Activated CD4-positive, alpha-beta T cell treated with anti-CD3 and anti-CD28 coated beads, Interleukin-2, amount 10 ng/mL, durations not matched to agents 7 days and 5 days (primary cell): ENCODE measurements at regions not wholly inside any gene's neighbourhood (a gene's known extent, or its start where the extent isn't known, plus 50 kb on each side); places are given as distances from the start of the nearest gene placed in this dataset.
"Not testable (repeated sequence)": the region's sequence is repeated elsewhere in the genome, so short reads cannot be mapped to it uniquely, and the experiment has no call there.

Experiments
- CTCF ChIA-PET: fragments of 350-600 bp; sonication (Branson Sonifier 250); formaldehyde crosslinking; loops from one replicate; lab custom pipeline; 2021; ENCODE audit warnings: antibody characterized with exemption; lab: Charles Lee
- POLR2A ChIA-PET: fragments of 350-600 bp; sonication (Branson Sonifier 250); formaldehyde crosslinking; loops from one replicate; lab custom pipeline; 2021; ENCODE audit warnings: antibody characterized with exemption; lab: Charles Lee
- DNase-seq: peaks from one replicate; pipeline ENCODE4 v3.0.0-alpha.2; 2020
- H3K27ac Mint-ChIP-seq: one replicate; pipeline ENCODE4 v1.8.0; 2021; ENCODE audit warnings: mild to moderate bottlenecking, moderate library complexity, mixed read lengths
- H3K27me3 Mint-ChIP-seq: one replicate; pipeline ENCODE4 v1.8.0; 2021; ENCODE audit warnings: mixed read lengths
- H3K36me3 Mint-ChIP-seq: one replicate; pipeline ENCODE4 v1.8.0; 2021; ENCODE audit warnings: low read depth, mixed read lengths
- H3K4me1 Mint-ChIP-seq: one replicate; pipeline ENCODE4 v1.8.0; 2021; ENCODE audit warnings: mixed read lengths
- H3K4me3 Mint-ChIP-seq: one replicate; pipeline ENCODE4 v1.8.0; 2021; ENCODE audit warnings: mild to moderate bottlenecking, moderate library complexity, mixed read lengths
- H3K9me3 Mint-ChIP-seq: one replicate; pipeline ENCODE4 v1.8.0; 2021; ENCODE audit warnings: mixed read lengths

DNA sequence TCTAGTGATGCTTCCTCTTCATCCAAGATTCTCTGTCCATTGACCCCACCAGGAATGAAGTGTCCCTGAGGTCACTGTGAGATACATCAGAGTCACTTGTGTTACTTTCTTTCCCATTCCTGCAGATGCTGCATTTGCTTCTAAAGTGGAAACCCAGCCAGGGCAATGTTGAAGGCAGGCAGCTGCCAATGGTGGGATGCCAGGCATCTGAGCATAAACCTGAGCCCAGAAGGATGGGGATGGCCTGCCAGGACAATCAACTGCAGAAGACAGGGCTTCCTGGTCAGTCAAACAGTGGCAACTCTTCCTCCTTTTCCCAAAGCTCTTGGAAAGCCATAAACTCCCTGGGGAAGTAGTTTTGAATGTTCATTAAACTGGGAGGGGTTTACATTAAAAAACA lies 178.0 kb upstream of the TMEM132C start:
- H3K27ac Mint-ChIP-seq = no peak overlapping the region
- no peak for DNase-seq
- H3K27me3 Mint-ChIP-seq = no peaks in the 10 kb centered on the region
- H3K36me3 Mint-ChIP-seq = no peaks in the 10 kb centered on the region
- ChIA-PET CTCF (no interaction called here), POLR2A (no interaction called here)
- H3K9me3 Mint-ChIP-seq = peaks cover 2% of the 10 kb centered on the region
- no peaks in the 10 kb centered on the region for H3K4me1 Mint-ChIP-seq
- no peak overlapping the region for H3K4me3 Mint-ChIP-seq

DNA sequence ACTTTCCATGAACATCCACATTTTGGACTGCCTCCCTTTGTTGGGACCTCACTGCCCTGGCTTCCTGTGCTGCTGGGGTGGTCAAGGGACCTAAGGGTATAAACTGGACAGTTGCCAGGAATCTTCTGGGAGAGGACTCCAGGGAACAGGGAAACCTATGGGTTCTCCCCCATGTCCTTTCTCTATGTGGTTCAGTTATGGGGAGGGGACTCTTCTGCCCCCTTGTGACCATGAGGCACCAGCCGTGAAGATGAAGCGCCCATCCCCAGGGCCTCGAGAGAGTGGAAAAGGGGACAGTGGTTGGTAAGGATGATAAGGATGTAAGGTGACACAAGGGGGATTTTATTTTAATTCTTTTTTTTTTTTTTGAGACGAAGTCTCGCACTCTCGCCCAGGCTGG lies 177.0 kb upstream of the TMEM132C start:
- H3K4me1 Mint-ChIP-seq = no peaks in the 10 kb centered on the region
- H3K4me3 Mint-ChIP-seq = no peak overlapping the region
- no peak overlapping the region for H3K27ac Mint-ChIP-seq
- CTCF ChIA-PET = no interaction called here
- no peaks in the 10 kb centered on the region for H3K36me3 Mint-ChIP-seq
- H3K27me3 Mint-ChIP-seq = no peaks in the 10 kb centered on the region
- POLR2A ChIA-PET = no interaction called here
- no peak for DNase-seq
- H3K9me3 Mint-ChIP-seq = peaks cover 2% of the 10 kb centered on the region

DNA sequence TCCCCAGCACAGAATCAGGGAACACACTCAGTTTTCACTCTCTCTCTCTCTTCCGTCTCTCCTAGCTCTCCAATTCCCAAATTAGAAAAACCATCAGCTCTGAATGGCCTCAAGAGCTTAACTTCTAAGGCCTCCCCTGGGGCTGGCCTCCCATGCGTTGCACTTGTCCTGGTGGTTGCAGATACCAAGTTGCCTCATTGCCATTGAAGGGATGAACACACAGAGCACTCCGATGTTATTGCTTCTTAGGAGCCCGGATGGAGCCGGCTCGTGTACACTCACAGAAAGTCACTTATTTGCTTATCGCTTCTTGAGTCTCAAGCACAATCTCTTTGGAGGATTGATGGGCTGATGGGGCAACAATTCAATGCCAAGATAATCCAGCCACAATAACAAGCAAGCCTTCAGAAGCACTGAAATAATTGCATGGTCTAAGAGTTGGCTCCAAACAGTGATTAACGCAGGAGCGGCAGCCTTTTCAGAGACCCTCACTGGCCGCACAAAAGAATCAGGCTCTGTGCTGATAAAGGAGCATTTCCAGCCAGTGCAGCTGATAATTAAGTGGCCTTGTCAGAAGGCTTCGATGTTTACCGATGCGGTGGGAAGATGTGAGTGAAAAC lies 175.8 kb upstream of the TMEM132C start:
- Mint-ChIP-seq H3K9me3 (peaks cover 2% of the 10 kb centered on the region), H3K27me3 (no peaks in the 10 kb centered on the region), H3K27ac (no peak overlapping the region), H3K4me1 (no peaks in the 10 kb centered on the region), H3K36me3 (no peaks in the 10 kb centered on the region), H3K4me3 (no peak overlapping the region)
- CTCF ChIA-PET = no interaction called here
- POLR2A ChIA-PET = no interaction called here
- no peak for DNase-seq

DNA sequence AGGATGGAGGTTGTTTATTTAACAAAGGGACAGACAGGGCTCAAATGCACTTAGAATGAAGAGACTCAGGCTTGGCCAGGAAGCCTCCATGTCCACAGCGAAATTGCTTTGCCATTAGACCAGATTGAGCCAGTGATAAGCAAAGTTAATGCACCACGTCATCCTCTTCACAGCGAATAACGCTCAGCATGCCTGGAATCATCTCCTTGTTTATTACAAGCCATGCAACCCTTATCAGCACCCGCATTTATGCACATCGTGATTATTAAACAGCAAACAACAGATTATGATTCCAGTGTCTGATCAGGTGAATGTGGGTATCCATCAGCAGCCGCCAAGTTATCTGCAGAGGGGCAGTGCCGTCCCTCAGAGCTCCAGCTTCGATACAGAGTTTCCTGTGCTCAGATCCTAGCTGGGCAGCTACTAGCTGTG lies 175.0 kb upstream of the TMEM132C start:
- no peak for DNase-seq
- H3K9me3 Mint-ChIP-seq = peaks cover 6% of the 10 kb centered on the region
- ChIA-PET CTCF (no interaction called here), POLR2A (no interaction called here)
- H3K27me3 Mint-ChIP-seq = no peaks in the 10 kb centered on the region
- no peak overlapping the region for H3K27ac Mint-ChIP-seq
- H3K36me3 Mint-ChIP-seq = no peaks in the 10 kb centered on the region
- H3K4me1 Mint-ChIP-seq = no peaks in the 10 kb centered on the region
- H3K4me3 Mint-ChIP-seq = no peak overlapping the region

DNA sequence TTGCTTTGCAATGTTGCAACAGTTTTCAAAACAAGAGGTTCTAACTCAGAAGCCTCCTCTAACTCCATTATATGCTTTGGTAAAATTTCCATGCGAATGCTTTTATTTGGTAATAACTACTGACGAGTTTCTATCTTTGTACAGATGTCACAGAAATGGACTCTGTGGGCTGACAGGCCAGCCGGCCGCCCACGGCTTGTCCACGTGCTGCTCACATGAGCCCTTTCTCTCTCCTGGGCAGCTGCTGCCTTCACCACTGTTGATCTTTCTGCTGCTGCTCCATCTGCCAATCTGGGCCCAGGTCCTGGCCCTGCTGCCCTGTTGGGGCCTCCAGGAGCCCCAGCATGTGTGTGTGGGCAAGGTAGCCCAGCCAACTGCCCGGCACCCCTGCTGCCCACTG lies 168.2 kb upstream of the TMEM132C start:
- Mint-ChIP-seq H3K27me3 (no peaks in the 10 kb centered on the region), H3K4me3 (no peak overlapping the region), H3K4me1 (no peaks in the 10 kb centered on the region), H3K36me3 (no peaks in the 10 kb centered on the region), H3K9me3 (peaks cover 11% of the 10 kb centered on the region), H3K27ac (no peak overlapping the region)
- POLR2A ChIA-PET = no interaction called here
- DNase-seq = no peak
- CTCF ChIA-PET = no interaction called here

DNA sequence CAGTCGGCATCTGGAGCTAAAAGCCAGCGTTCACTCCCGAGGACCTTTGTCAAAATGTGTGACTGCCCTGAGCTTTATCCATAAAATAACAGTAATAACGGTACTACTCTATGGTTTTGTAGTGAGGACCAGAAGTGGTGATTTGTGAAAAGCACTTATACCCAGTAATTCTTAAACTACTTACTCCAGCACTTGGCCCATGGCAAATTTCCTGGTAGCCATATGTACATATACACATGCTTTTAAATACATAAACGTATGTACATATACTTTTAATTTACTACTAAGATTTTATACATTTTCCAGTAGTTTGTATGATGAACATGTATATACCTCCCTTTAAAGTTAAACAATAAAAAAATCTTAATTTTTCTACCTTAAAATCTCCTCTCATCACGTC lies 163.8 kb upstream of the TMEM132C start:
- Mint-ChIP-seq H3K36me3 (no peaks in the 10 kb centered on the region), H3K9me3 (peaks cover 4% of the 10 kb centered on the region), H3K4me3 (no peak overlapping the region), H3K27ac (no peak overlapping the region), H3K27me3 (no peaks in the 10 kb centered on the region), H3K4me1 (no peaks in the 10 kb centered on the region)
- no peak for DNase-seq
- POLR2A ChIA-PET = no interaction called here
- CTCF ChIA-PET = no interaction called here

DNA sequence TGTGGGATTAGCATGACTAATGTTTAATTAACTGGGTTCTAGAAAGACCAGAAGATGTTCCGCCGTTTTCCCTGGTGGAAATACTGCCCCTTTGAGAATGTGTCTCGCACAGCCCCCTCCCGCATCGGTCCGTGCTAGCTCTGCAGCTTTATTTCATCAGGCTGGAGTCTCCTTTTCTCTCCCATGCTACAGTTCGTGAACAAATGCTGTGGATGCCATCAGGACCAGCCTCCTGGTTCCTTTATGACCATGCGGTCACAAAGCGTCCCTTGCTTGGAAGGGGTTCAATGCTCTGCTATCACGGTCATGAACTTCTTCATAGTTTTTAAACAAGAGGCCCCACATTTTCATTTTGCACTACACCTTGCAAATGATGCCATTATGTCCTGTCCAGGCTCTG lies 157.7 kb upstream of the TMEM132C start:
- DNase-seq = no peak
- no peaks in the 10 kb centered on the region for H3K27me3 Mint-ChIP-seq
- CTCF ChIA-PET = no interaction called here
- H3K9me3 Mint-ChIP-seq = peaks cover 3% of the 10 kb centered on the region
- no peak overlapping the region for H3K27ac Mint-ChIP-seq
- H3K36me3 Mint-ChIP-seq = no peaks in the 10 kb centered on the region
- H3K4me1 Mint-ChIP-seq = no peaks in the 10 kb centered on the region
- POLR2A ChIA-PET = no interaction called here
- H3K4me3 Mint-ChIP-seq = no peak overlapping the region

DNA sequence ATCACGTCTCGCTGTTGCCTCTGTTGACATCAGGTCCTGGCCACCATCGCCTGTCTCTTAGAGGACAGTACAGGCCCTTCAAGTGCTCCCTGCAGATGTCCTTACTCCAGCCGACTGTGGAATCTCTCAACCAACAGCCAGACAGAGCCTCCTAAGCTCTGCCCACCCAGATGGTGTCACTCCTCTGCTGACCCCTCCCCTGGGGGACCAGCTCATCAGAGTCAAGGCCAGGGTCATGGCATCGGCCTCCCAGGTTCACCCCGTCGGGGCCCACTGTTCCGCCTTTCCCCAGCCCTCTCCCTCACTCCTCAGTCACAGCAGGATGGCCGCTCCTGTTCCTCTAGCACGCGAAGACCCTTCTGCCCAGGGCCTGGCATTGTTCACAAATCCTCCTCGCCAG lies 157.3 kb upstream of the TMEM132C start:
- Mint-ChIP-seq H3K4me1 (no peaks in the 10 kb centered on the region), H3K9me3 (peaks cover 5% of the 10 kb centered on the region)
- no peak for DNase-seq

DNA sequence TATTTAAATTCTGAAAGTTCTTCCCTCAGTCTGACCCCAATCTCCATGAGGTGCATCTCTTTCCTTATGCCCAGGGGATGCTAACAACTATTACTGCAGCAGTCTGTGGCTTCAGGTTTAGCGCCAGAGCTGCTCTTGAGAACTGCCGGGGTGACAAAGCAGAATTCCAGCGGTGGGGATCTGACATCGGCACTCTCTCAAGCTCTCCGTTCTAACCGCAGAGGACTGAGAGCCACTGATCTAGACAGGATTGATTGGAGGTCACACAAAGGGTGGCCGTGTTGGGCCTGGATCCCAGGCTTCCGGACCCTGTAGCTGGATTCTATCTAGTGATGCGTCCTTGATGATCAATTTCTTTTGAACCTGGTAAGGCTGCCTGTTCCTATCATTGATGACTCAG lies 155.6 kb upstream of the TMEM132C start:
- POLR2A ChIA-PET = no interaction called here
- Mint-ChIP-seq H3K27me3 (no peaks in the 10 kb centered on the region), H3K4me3 (no peak overlapping the region), H3K4me1 (no peaks in the 10 kb centered on the region), H3K27ac (no peak overlapping the region), H3K36me3 (no peaks in the 10 kb centered on the region), H3K9me3 (peaks cover 9% of the 10 kb centered on the region)
- CTCF ChIA-PET = no interaction called here
- no peak for DNase-seq

More for the DNA sequence above, 157.3 kb upstream of the TMEM132C start:
- no peak overlapping the region for H3K27ac Mint-ChIP-seq
- no peaks in the 10 kb centered on the region for H3K36me3 Mint-ChIP-seq
- POLR2A ChIA-PET = no interaction called here
- H3K4me3 Mint-ChIP-seq = no peak overlapping the region
- CTCF ChIA-PET = no interaction called here
- no peaks in the 10 kb centered on the region for H3K27me3 Mint-ChIP-seq

DNA sequence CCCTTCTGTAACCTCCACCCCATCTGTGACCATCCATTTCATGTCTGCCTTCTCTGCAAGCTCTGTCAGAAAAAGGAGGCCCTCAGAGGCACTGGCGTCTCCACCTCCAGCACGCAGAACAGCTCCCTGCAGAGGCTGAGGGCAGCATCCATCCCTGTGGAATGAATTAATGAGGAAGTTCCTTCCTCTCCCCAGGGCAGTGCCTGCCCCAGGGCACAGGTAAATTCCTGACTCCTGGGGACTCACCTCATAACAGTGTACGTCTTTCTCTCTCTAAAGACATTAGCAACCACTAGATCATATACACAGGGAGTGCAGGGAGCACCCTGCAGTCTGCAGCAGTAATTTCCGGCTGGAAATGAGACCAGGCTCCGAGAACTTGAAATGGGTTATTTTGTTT lies 155.0 kb upstream of the TMEM132C start:
- CTCF ChIA-PET = no interaction called here
- Mint-ChIP-seq H3K4me1 (no peaks in the 10 kb centered on the region), H3K36me3 (no peaks in the 10 kb centered on the region), H3K27me3 (no peaks in the 10 kb centered on the region), H3K9me3 (peaks cover 10% of the 10 kb centered on the region), H3K27ac (no peak overlapping the region), H3K4me3 (no peak overlapping the region)
- DNase-seq = no peak
- POLR2A ChIA-PET = no interaction called here

DNA sequence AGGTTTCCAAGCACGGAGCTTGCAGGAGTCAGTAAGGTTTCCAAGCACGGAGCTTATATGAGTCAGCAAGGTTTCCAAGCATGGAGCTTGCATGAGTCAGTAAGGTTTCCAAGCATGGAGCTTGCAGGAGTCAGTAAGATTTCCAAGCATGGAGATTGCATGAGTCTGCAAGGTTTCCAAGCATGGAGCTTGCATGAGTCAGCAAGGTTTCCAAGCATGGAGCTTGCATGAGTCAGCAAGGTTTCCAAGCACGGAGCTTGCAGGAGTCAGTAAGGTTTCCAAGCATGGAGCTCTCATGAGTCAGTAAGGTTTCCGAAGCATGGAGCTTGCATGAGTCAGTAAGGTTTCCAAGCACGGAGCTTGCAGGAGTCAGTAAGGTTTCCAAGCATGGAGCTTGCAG lies 153.7 kb upstream of the TMEM132C start:
- CTCF ChIA-PET = not testable (repeated sequence)

DNA sequence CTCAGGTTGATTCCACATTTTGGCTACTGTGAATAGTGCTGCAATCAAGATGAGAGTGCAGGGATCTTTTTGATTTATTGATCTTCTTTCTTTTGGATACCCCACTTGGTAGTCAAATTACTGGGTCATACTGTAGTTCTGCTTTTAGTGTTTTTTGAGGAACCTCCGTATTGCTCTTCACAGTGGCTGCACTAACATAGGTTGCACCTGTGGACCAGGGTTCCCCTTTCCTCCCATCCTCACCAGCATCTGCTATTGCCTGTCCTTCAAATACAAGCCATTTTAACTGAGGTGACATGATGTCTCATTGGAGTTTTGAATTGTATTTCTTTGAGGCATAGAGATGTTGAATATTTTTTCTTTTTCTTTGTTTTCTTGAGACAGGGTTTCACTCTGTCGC lies 152.5 kb upstream of the TMEM132C start:
- Mint-ChIP-seq H3K27me3 (no peaks in the 10 kb centered on the region), H3K27ac (no peak overlapping the region), H3K9me3 (peaks cover 10% of the 10 kb centered on the region), H3K4me3 (no peak overlapping the region), H3K4me1 (no peaks in the 10 kb centered on the region), H3K36me3 (no peaks in the 10 kb centered on the region)
- POLR2A ChIA-PET = no interaction called here
- no peak for DNase-seq
- CTCF ChIA-PET = no interaction called here

More for the DNA sequence above, 153.7 kb upstream of the TMEM132C start:
- H3K27me3 Mint-ChIP-seq, H3K4me1 Mint-ChIP-seq, POLR2A ChIA-PET, DNase-seq, H3K27ac Mint-ChIP-seq, H3K4me3 Mint-ChIP-seq, H3K9me3 Mint-ChIP-seq, H3K36me3 Mint-ChIP-seq: not testable (repeated sequence)

DNA sequence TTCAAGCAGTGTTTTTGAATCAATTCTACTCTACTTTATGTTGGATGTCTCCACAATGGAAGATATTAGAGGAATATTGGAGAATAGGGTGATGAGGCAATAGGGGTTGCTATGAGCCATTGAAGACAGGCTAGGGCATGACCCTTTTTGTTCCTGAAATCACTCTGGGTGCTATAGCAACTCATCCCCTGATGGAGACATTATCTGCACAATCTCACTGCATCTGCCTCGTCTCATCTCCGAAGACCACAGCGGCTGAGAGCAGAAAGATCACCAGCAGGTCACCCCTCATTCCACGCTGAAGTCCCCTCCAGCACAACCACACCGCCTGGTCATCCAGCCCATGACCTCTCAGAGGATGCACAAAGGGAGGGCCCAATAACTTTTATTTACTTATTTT lies 150.4 kb upstream of the TMEM132C start:
- Mint-ChIP-seq H3K4me3 (no peak overlapping the region), H3K27ac (no peak overlapping the region), H3K27me3 (no peaks in the 10 kb centered on the region), H3K36me3 (no peaks in the 10 kb centered on the region), H3K9me3 (peaks cover 13% of the 10 kb centered on the region), H3K4me1 (no peaks in the 10 kb centered on the region)
- ChIA-PET POLR2A (no interaction called here), CTCF (interaction anchor here (0.7 kb wide), 1 partner anchor 559 kb away, joined by 3 read pairs; no protein-coding TSS in a partner anchor)
- DNase-seq = no peak

DNA sequence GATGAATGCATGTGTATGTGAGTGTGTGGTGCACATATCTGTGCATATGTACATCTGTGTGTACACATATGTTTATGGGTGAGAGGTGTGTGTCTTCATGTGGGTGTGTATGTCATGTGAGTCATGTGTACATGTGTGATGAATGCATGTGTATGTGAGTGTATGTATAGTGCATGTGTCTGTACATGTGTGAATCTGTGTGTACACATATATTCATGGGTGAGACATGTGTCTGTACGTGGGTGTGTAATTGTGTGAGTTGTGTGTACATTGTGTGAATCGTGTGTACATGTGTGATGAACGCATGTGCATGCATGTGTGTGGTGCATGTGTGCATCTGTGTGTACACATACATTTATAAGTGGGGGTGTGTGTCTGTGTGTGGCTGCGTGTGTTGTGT lies 146.9 kb upstream of the TMEM132C start:
- no peaks in the 10 kb centered on the region for H3K27me3 Mint-ChIP-seq

More for the DNA sequence above, 146.9 kb upstream of the TMEM132C start:
- Mint-ChIP-seq H3K27ac (no peak overlapping the region), H3K36me3 (no peaks in the 10 kb centered on the region), H3K4me1 (no peaks in the 10 kb centered on the region), H3K4me3 (no peak overlapping the region), H3K9me3 (peaks cover 11% of the 10 kb centered on the region)
- CTCF ChIA-PET = no interaction called here
- POLR2A ChIA-PET = no interaction called here
- DNase-seq = no peak
